HepG2 (cell line): ENCODE measurements at regions not wholly inside any gene's neighbourhood (a gene's known extent, or its start where the extent isn't known, plus 50 kb on each side); places are given as distances from the start of the nearest gene placed in this dataset.

Experiments
- FUBP1 ChIP-seq: sonication (generic); formaldehyde crosslinking; IDR thresholded peaks from 2 replicates; pipeline ENCODE4 v1.5.1; 2020; ENCODE audit warnings: missing genetic modification reagents, mild to moderate bottlenecking, borderline replicate concordance
- HHEX ChIP-seq: IDR thresholded peaks from 2 replicates; pipeline ENCODE4 v1.6.1; 2016; ENCODE audit warnings: control low read depth
- HMG20B ChIP-seq: conservative IDR thresholded peaks from 2 replicates; pipeline ENCODE4 v1.6.1; 2016; ENCODE audit warnings: missing genetic modification reagents, missing compliant biosample characterization
- ONECUT2 ChIP-seq: sonication (generic); formaldehyde crosslinking; IDR thresholded peaks from 2 replicates; pipeline ENCODE4 v1.4.0; 2020; ENCODE audit warnings: missing genetic modification reagents
- RAD51 ChIP-seq: fragments of 450-650 bp; IDR thresholded peaks from 2 replicates; pipeline ENCODE4 v1.6.1; 2016; ENCODE audit warnings: borderline replicate concordance
- RBFOX2 ChIP-seq: fragments of 200-400 bp; formaldehyde crosslinking; IDR thresholded peaks from 2 replicates; pipeline ENCODE4 v1.6.1; 2017; ENCODE audit warnings: low read depth, mild to moderate bottlenecking, low read length
- RELA ChIP-seq: sonication (generic); formaldehyde crosslinking; IDR thresholded peaks from 2 replicates; pipeline ENCODE4 v1.4.0; 2020; ENCODE audit warnings: missing genetic modification reagents
- SOX13 ChIP-seq, 3 experiments: fragments of 450-650 bp in 1 of 3; sonication (generic) in 1 of 3; formaldehyde crosslinking in 1 of 3; IDR thresholded peaks in 2 of 3; conservative IDR thresholded peaks in 1 of 3; 2 replicates each; pipeline versions ENCODE4 v1.5.0 to v1.6.1; 2016 to 2020; ENCODE audit warnings: antibody characterized with exemption in 1 of 3, mild to moderate bottlenecking in 1 of 3, missing compliant biosample characterization in 1 of 3, missing genetic modification reagents in 1 of 3, moderate library complexity in 1 of 3
- SP4 ChIP-seq: sonication (generic); formaldehyde crosslinking; IDR thresholded peaks from 2 replicates; pipeline ENCODE4 v1.8.1; 2023; ENCODE audit warnings: mild to moderate bottlenecking, missing genetic modification reagents
- ZBTB8A ChIP-seq: sonication (generic); formaldehyde crosslinking; IDR thresholded peaks from 2 replicates; pipeline ENCODE4 v1.4.0; 2020; ENCODE audit warnings: mild to moderate bottlenecking, low read depth, missing genetic modification reagents, borderline replicate concordance
- ZNF430 ChIP-seq: sonication (generic); formaldehyde crosslinking; IDR thresholded peaks from 2 replicates; pipeline ENCODE4 v1.9.0; 2021; ENCODE audit warnings: mild to moderate bottlenecking, missing genetic modification reagents
- ZNF512B ChIP-seq: sonication (generic); formaldehyde crosslinking; IDR thresholded peaks from 2 replicates; pipeline ENCODE4 v1.5.1; 2020; ENCODE audit warnings: missing genetic modification reagents, mild to moderate bottlenecking, borderline replicate concordance
- ZNF580 ChIP-seq: IDR thresholded peaks from 2 replicates; pipeline ENCODE4 v1.6.1; 2016; ENCODE audit warnings: low read depth, borderline replicate concordance
- ZNF7 ChIP-seq: IDR thresholded peaks from 2 replicates; pipeline ENCODE4 v1.6.1; 2016; ENCODE audit warnings: missing biosample characterization, missing genetic modification reagents
- ZNF782 ChIP-seq: sonication (generic); formaldehyde crosslinking; IDR thresholded peaks from 2 replicates; pipeline ENCODE4 v1.4.0; 2020; ENCODE audit warnings: missing genetic modification reagents, mild to moderate bottlenecking, borderline replicate concordance

- TF ChIP-seq ZNF512B (CRISPR knock-in tag) = no peak
- TF ChIP-seq HHEX (CRISPR knock-in tag) = no peak
- no peak for TF ChIP-seq RELA
- TF ChIP-seq ZNF7 (CRISPR knock-in tag) = no peak
- TF ChIP-seq ZNF782 (CRISPR knock-in tag) = no peak
- TF ChIP-seq RBFOX2 = no peak
- TF ChIP-seq HMG20B (CRISPR knock-in tag) = no peak
- no peak for TF ChIP-seq RAD51
- no peak for TF ChIP-seq SOX13 (IDR thresholded peaks at IDR 0.05)
- no peak for TF ChIP-seq SOX13 (CRISPR knock-in tag; conservative IDR thresholded peaks at IDR 0.05 in 1 of 2, IDR thresholded peaks at IDR 0.05 in 1 of 2)
- TF ChIP-seq ZNF430 (CRISPR knock-in tag) = no peak
- no peak for TF ChIP-seq SP4 (CRISPR knock-in tag)
- no peak for TF ChIP-seq ONECUT2 (CRISPR knock-in tag)
- TF ChIP-seq ZBTB8A (CRISPR knock-in tag) = no peak
- no peak for TF ChIP-seq FUBP1
- no peak for TF ChIP-seq ZNF580 (CRISPR knock-in tag)
These were observed 61.8 kb upstream of the ATP2B1 start (continued) for GRCh38 chr12:89770391-89770790.
